ENCODE measurements at regions not wholly inside any gene's neighbourhood (a gene's known extent, or its start where the extent isn't known, plus 50 kb on each side); places are given as distances from the start of the nearest gene placed in this dataset.

- no peak for DNase-seq (ENCODE audit: low spot score)
- Mint-ChIP-seq H3K27ac (ENCODE audit: unreplicated experiment) (no peak overlapping the region), H3K9me3 (ENCODE audit: low read depth) (peaks cover 25% of the 10 kb centered on the region), H3K4me3 (ENCODE audit: unreplicated experiment) (no peak overlapping the region), H3K4me1 (ENCODE audit: low read depth) (no peaks in the 10 kb centered on the region), H3K27me3 (ENCODE audit: low read depth) (no peaks in the 10 kb centered on the region), H3K36me3 (ENCODE audit: low read depth) (no peaks in the 10 kb centered on the region)
- TF ChIP-seq CTCF (IDR thresholded peaks at IDR 0.05): no peak
Measured at GRCh38 chr14:38089123-38089522, 118.6 kb upstream of the SSTR1 start.

- Mint-ChIP-seq H3K27ac (ENCODE audit: unreplicated experiment) (no peak overlapping the region), H3K9me3 (ENCODE audit: low read depth) (peaks cover 32% of the 10 kb centered on the region), H3K4me1 (ENCODE audit: low read depth) (no peaks in the 10 kb centered on the region), H3K36me3 (ENCODE audit: low read depth) (no peaks in the 10 kb centered on the region), H3K27me3 (ENCODE audit: low read depth) (no peaks in the 10 kb centered on the region), H3K4me3 (ENCODE audit: unreplicated experiment) (no peak overlapping the region)
- no peak for DNase-seq (ENCODE audit: low spot score)
- TF ChIP-seq CTCF (IDR thresholded peaks at IDR 0.05): no peak
Measured at GRCh38 chr14:38090506-38090905, 117.2 kb upstream of the SSTR1 start.

GRCh38 chr14:38098074-38098836, 109.4 kb upstream of the SSTR1 start:
- H3K9me3 Mint-ChIP-seq (ENCODE audit: low read depth): peaks cover 50% of the 10 kb centered on the region
- H3K27ac Mint-ChIP-seq (ENCODE audit: unreplicated experiment): no peak overlapping the region
- no peak for DNase-seq (ENCODE audit: low spot score)

GRCh38 chr14:38101679-38102078, 106.0 kb upstream of the SSTR1 start:
- H3K27me3 Mint-ChIP-seq (ENCODE audit: low read depth): no peaks in the 10 kb centered on the region
- no peak overlapping the region for H3K27ac Mint-ChIP-seq (ENCODE audit: unreplicated experiment)
- no peaks in the 10 kb centered on the region for H3K36me3 Mint-ChIP-seq (ENCODE audit: low read depth)
- TF ChIP-seq CTCF (IDR thresholded peaks at IDR 0.05): no peak
- H3K4me1 Mint-ChIP-seq (ENCODE audit: low read depth): no peaks in the 10 kb centered on the region
- H3K4me3 Mint-ChIP-seq (ENCODE audit: unreplicated experiment): no peak overlapping the region
- H3K9me3 Mint-ChIP-seq (ENCODE audit: low read depth): peaks cover 46% of the 10 kb centered on the region
- DNase-seq (ENCODE audit: low spot score): no peak

More at GRCh38 chr14:38098074-38098836, 109.4 kb upstream of the SSTR1 start:
- H3K36me3 Mint-ChIP-seq (ENCODE audit: low read depth): no peaks in the 10 kb centered on the region
- H3K4me3 Mint-ChIP-seq (ENCODE audit: unreplicated experiment): no peak overlapping the region
- H3K27me3 Mint-ChIP-seq (ENCODE audit: low read depth): no peaks in the 10 kb centered on the region
- no peaks in the 10 kb centered on the region for H3K4me1 Mint-ChIP-seq (ENCODE audit: low read depth)
- TF ChIP-seq CTCF (IDR thresholded peaks at IDR 0.05): no peak

GRCh38 chr14:38103542-38104225, 104.0 kb upstream of the SSTR1 start:
- no peaks in the 10 kb centered on the region for H3K4me1 Mint-ChIP-seq (ENCODE audit: low read depth)
- H3K27ac Mint-ChIP-seq (ENCODE audit: unreplicated experiment): no peak overlapping the region
- H3K27me3 Mint-ChIP-seq (ENCODE audit: low read depth): no peaks in the 10 kb centered on the region
- no peak for TF ChIP-seq CTCF (IDR thresholded peaks at IDR 0.05)
- H3K4me3 Mint-ChIP-seq (ENCODE audit: unreplicated experiment): no peak overlapping the region
- H3K9me3 Mint-ChIP-seq (ENCODE audit: low read depth): peaks cover 37% of the 10 kb centered on the region
- H3K36me3 Mint-ChIP-seq (ENCODE audit: low read depth): no peaks in the 10 kb centered on the region
- no peak for DNase-seq (ENCODE audit: low spot score)
